ENCODE measurements at regions not wholly inside any gene's neighbourhood (a gene's known extent, or its start where the extent isn't known, plus 50 kb on each side); places are given as distances from the start of the nearest gene placed in this dataset.

DNA sequence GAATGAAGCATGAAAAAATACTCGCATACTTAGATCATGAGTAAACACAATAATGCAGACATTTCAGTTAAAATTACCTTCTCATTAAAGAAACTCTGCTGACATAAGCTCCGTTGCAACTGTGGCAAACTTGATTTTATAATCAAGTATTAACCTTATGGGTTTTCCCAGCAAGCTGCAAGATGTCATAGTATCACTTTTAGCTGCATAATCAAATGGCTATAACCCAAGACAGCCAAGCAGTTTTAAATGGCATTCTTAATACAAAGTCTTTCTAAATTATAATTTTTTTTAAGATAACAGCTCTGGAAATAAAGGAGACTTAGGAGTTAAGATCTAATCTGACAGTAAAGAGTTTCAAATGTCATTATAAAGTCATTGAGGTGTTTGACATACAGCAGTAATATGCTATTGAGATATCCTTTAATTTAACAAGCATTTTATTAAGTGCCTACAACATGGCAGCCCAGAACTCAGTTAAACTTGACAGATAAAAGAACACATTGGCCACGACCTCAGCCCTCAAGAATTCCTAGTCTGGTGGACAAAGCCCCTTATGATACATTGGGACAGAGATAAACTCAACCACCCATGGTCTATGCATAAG lies 163.1 kb upstream of the FAT3 start:
- TF ChIP-seq, protein P1, sequence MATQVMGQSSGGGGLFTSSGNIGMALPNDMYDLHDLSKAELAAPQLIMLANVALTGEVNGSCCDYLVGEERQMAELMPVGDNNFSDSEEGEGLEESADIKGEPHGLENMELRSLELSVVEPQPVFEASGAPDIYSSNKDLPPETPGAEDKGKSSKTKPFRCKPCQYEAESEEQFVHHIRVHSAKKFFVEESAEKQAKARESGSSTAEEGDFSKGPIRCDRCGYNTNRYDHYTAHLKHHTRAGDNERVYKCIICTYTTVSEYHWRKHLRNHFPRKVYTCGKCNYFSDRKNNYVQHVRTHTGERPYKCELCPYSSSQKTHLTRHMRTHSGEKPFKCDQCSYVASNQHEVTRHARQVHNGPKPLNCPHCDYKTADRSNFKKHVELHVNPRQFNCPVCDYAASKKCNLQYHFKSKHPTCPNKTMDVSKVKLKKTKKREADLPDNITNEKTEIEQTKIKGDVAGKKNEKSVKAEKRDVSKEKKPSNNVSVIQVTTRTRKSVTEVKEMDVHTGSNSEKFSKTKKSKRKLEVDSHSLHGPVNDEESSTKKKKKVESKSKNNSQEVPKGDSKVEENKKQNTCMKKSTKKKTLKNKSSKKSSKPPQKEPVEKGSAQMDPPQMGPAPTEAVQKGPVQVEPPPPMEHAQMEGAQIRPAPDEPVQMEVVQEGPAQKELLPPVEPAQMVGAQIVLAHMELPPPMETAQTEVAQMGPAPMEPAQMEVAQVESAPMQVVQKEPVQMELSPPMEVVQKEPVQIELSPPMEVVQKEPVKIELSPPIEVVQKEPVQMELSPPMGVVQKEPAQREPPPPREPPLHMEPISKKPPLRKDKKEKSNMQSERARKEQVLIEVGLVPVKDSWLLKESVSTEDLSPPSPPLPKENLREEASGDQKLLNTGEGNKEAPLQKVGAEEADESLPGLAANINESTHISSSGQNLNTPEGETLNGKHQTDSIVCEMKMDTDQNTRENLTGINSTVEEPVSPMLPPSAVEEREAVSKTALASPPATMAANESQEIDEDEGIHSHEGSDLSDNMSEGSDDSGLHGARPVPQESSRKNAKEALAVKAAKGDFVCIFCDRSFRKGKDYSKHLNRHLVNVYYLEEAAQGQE (IDR thresholded peaks at IDR 0.05; ENCODE audit: insufficient read depth in 1 of 2, low read depth in 2 of 2, low read length in 2 of 2): no peak
- TF ChIP-seq SIN3A (IDR thresholded peaks at IDR 0.05; ENCODE audit: borderline replicate concordance, insufficient read depth, low read length) (no peak), POLR2AphosphoS5 (IDR thresholded peaks at IDR 0.05; ENCODE audit: low read depth, low read length) (no peak)
